ENCODE measurements at regions not wholly inside any gene's neighbourhood (a gene's known extent, or its start where the extent isn't known, plus 50 kb on each side); places are given as distances from the start of the nearest gene placed in this dataset.

DNA sequence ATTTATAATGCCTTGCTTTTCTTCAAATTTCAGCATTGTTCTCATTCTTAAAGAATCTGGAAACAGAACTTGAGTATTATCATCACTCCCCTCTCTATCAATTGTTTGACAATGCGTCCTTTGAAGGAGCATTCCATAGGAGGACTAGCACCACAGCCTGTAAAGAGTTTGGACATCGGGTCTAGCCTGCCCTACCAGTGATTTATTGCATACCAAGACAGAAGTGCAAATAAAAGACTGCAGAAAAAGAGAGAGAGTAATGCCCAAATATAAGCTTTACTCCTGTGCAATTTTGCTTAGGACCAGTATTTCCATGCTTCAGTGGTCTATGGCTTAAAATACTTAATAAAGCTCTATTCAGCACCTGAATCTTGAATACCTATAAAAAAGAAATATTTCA is 55.4 kb upstream of the MAP2 start:
- no peak for DNase-seq (ENCODE audit: low read depth)
- no peak overlapping the region for H3K4me3 ChIP-seq (ENCODE audit: control insufficient read depth, low read depth, low read length)
- TF ChIP-seq, protein P1, sequence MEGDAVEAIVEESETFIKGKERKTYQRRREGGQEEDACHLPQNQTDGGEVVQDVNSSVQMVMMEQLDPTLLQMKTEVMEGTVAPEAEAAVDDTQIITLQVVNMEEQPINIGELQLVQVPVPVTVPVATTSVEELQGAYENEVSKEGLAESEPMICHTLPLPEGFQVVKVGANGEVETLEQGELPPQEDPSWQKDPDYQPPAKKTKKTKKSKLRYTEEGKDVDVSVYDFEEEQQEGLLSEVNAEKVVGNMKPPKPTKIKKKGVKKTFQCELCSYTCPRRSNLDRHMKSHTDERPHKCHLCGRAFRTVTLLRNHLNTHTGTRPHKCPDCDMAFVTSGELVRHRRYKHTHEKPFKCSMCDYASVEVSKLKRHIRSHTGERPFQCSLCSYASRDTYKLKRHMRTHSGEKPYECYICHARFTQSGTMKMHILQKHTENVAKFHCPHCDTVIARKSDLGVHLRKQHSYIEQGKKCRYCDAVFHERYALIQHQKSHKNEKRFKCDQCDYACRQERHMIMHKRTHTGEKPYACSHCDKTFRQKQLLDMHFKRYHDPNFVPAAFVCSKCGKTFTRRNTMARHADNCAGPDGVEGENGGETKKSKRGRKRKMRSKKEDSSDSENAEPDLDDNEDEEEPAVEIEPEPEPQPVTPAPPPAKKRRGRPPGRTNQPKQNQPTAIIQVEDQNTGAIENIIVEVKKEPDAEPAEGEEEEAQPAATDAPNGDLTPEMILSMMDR (IDR thresholded peaks at IDR 0.05; ENCODE audit: control insufficient read depth, insufficient read depth, low read depth, low read length, missing control alignments): no peak

DNA sequence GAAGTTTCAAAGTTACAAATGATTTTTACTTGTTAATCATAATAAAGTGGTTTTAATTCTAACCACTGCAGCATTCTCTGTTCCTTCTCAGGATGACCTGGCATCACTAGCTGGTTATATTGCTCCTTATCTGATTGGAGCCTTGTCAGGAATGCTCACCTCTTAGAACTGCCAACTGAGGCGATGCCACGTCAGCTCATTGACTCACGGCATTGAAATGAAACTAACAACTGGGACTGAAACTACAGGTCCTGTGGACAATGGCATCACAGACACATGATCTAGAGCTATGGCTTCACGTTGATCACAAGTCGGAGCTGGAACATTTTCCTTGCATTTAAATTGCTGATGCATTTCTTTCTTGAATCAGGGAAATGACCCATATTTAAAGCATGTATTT is 54.9 kb upstream of the MAP2 start:
- peak; percentile 70 for DNase-seq (ENCODE audit: low read depth)
- no peak overlapping the region for H3K4me3 ChIP-seq (ENCODE audit: control insufficient read depth, low read depth, low read length)
- TF ChIP-seq, protein P1 (IDR thresholded peaks at IDR 0.05; ENCODE audit: control insufficient read depth, insufficient read depth, low read depth, low read length, missing control alignments): no peak

DNA sequence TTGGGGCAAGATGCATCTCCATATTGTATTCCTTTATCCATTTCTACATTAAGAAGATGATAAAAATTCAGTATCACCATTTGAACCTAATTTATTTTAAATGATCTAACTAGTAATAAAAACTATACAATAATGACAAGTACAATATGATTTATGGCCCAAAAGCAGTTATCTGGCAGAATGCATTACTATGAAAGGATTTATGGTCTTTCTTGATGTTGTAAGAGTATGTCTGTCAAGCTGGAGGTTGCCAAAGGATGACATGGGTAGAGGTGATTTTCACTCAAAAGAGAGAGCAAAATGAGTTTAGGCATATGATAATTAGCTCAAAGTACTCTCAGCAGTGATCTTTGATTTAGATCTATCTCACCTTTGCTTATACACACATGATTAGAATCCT is 54.2 kb upstream of the MAP2 start:
- H3K4me3 ChIP-seq (ENCODE audit: control insufficient read depth, low read depth, low read length): no peak overlapping the region
- no peak for DNase-seq (ENCODE audit: low read depth)
- TF ChIP-seq, protein P1 (IDR thresholded peaks at IDR 0.05; ENCODE audit: control insufficient read depth, insufficient read depth, low read depth, low read length, missing control alignments): no peak

DNA sequence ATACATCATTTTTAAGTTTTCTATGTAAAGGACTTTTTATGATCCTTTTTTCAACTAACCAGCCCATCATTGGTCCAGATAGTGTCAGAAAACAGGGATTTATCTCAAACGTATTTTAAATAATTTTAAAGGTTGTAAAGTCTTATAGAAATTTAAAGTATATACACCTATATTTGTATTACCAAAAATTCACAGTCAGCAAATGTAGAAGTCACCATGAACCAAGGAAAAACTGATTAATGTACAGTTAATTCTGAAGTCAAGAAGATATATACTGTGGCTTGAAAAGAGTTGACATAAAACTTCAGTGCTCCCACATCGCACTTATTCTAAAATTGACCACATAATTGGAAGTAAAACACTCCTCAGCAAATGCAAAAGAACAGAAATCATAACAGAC is 52.4 kb upstream of the MAP2 start:
- no peak for DNase-seq (ENCODE audit: low read depth)
- H3K4me3 ChIP-seq (ENCODE audit: control insufficient read depth, low read depth, low read length): no peak overlapping the region
- TF ChIP-seq, protein P1 (IDR thresholded peaks at IDR 0.05; ENCODE audit: control insufficient read depth, insufficient read depth, low read depth, low read length, missing control alignments): no peak
